ENCODE measurements at regions not wholly inside any gene's neighbourhood (a gene's known extent, or its start where the extent isn't known, plus 50 kb on each side); places are given as distances from the start of the nearest gene placed in this dataset.

- no peak for TF ChIP-seq CTCF (IDR thresholded peaks at IDR 0.05)
- TF ChIP-seq POLR2A (IDR thresholded peaks at IDR 0.05) = no peak
These were observed 63.3 kb upstream of the TLE3 start for GRCh38 chr15:70160803-70161565.
